ENCODE measurements at regions not wholly inside any gene's neighbourhood (a gene's known extent, or its start where the extent isn't known, plus 50 kb on each side); places are given as distances from the start of the nearest gene placed in this dataset.

- DNase-seq: peak; percentile 24
- no peak overlapping the region for H3K9ac ChIP-seq
- H3K9me2 ChIP-seq (ENCODE audit: insufficient read depth): no peaks in the 10 kb centered on the region
- H3K4me2 ChIP-seq (ENCODE audit: unreplicated experiment): no peak overlapping the region
- H3K27me3 ChIP-seq (replicated peaks; ENCODE audit: insufficient read depth): 0 out of 2 replicates have a peak, but pooled peaks cover 5% of the 10 kb centered on the region
- in situ Hi-C loops (cut with MboI): loop anchor here (10.0 kb wide), 1 partner anchor 1071 kb away; no protein-coding TSS in a partner anchor
- H4K20me1 ChIP-seq (ENCODE audit: insufficient read depth): no peaks in the 10 kb centered on the region
- H3K36me3 ChIP-seq (ENCODE audit: low read depth): no peaks in the 10 kb centered on the region
- H3K27ac ChIP-seq: no peak overlapping the region
- no peak overlapping the region for H3K4me3 ChIP-seq
- H3F3A ChIP-seq (ENCODE audit: insufficient read depth): no peaks in the 10 kb centered on the region
- H3K9me3 ChIP-seq (ENCODE audit: low read depth): no peaks in the 10 kb centered on the region
- TF ChIP-seq EZH2 (IDR thresholded peaks at IDR 0.05; ENCODE audit: insufficient read depth, poor library complexity, severe bottlenecking) (no peak), EZH2phosphoT487 (IDR thresholded peaks at IDR 0.05; ENCODE audit: insufficient read depth, low read depth) (no peak)
- H2AFZ ChIP-seq: no peak overlapping the region
- WGBS, 2 experiments (ENCODE audit: low coverage in 1 of 2, low lambda C conversion rate in 2 of 2, missing lambda C conversion rate in 2 of 2): 15 to 20% methylated on average over 4 of the region's 4 CpGs
- 0 out of 2 replicates have a peak, but pooled peaks cover 5% of the 10 kb centered on the region for H3K4me1 ChIP-seq (ENCODE audit: insufficient read depth)
- H3K79me2 ChIP-seq (ENCODE audit: insufficient read depth): no peaks in the 10 kb centered on the region
Measured at GRCh38 chr15:94105760-94106159, 125.6 kb upstream of the MCTP2 start.

- Histone ChIP-seq H3K27me3 (replicated peaks; ENCODE audit: insufficient read depth) (no peaks in the 10 kb centered on the region), H3K4me2 (ENCODE audit: unreplicated experiment) (no peak overlapping the region), H3K79me2 (ENCODE audit: insufficient read depth) (no peaks in the 10 kb centered on the region), H4K20me1 (ENCODE audit: insufficient read depth) (no peaks in the 10 kb centered on the region), H3K9me2 (ENCODE audit: insufficient read depth) (no peaks in the 10 kb centered on the region), H3K9ac (no peak overlapping the region), H3F3A (ENCODE audit: insufficient read depth) (peaks cover 8% of the 10 kb centered on the region; the same call in 1 of the 2 replicates), H3K4me3 (no peak overlapping the region), H3K9me3 (ENCODE audit: low read depth) (no peaks in the 10 kb centered on the region), H2AFZ (no peak overlapping the region), H3K36me3 (ENCODE audit: low read depth) (no peaks in the 10 kb centered on the region), H3K4me1 (ENCODE audit: insufficient read depth) (peaks cover 15% of the 10 kb centered on the region; the same call in 1 of the 2 replicates), H3K27ac (no peak overlapping the region)
- TF ChIP-seq EZH2phosphoT487 (IDR thresholded peaks at IDR 0.05; ENCODE audit: insufficient read depth, low read depth) (no peak), EZH2 (IDR thresholded peaks at IDR 0.05; ENCODE audit: insufficient read depth, poor library complexity, severe bottlenecking) (no peak)
- in situ Hi-C loops (cut with MboI): loop anchor here (10.0 kb wide), 1 partner anchor 1066 kb away; no protein-coding TSS in a partner anchor
- WGBS, 2 experiments (ENCODE audit: low coverage in 1 of 2, low lambda C conversion rate in 2 of 2, missing lambda C conversion rate in 2 of 2): 27 to 28% methylated on average over 5 of the region's 5 CpGs
- peak; percentile 8 for DNase-seq
Measured at GRCh38 chr15:94100863-94101262, 130.5 kb upstream of the MCTP2 start.

GRCh38 chr15:94099574-94099960 is 131.8 kb upstream of the MCTP2 start:
- in situ Hi-C loops (cut with MboI): no loop called here
- no peaks in the 10 kb centered on the region for H3K9me3 ChIP-seq (ENCODE audit: low read depth)
- DNase-seq: no peak
- TF ChIP-seq EZH2phosphoT487 (IDR thresholded peaks at IDR 0.05; ENCODE audit: insufficient read depth, low read depth) (no peak), EZH2 (IDR thresholded peaks at IDR 0.05; ENCODE audit: insufficient read depth, poor library complexity, severe bottlenecking) (no peak)
- H3K27ac ChIP-seq: no peak overlapping the region; the same call in 1 of the 2 replicates
- H3K27me3 ChIP-seq (replicated peaks; ENCODE audit: insufficient read depth): no peaks in the 10 kb centered on the region
- no peaks in the 10 kb centered on the region for H3K79me2 ChIP-seq (ENCODE audit: insufficient read depth)
- H3K4me2 ChIP-seq (ENCODE audit: unreplicated experiment): no peak overlapping the region
- WGBS, 2 experiments (ENCODE audit: low coverage in 1 of 2, low lambda C conversion rate in 2 of 2, missing lambda C conversion rate in 2 of 2): 92 to 93% methylated on average over 3 of the region's 3 CpGs
- H3K36me3 ChIP-seq (ENCODE audit: low read depth): no peaks in the 10 kb centered on the region
- no peak overlapping the region for H3K9ac ChIP-seq
- H4K20me1 ChIP-seq (ENCODE audit: insufficient read depth): no peaks in the 10 kb centered on the region
- H3K4me1 ChIP-seq (ENCODE audit: insufficient read depth): peaks cover 13% of the 10 kb centered on the region; the same call in 1 of the 2 replicates
- no peak overlapping the region for H2AFZ ChIP-seq
- peaks cover 8% of the 10 kb centered on the region; the same call in 1 of the 2 replicates for H3F3A ChIP-seq (ENCODE audit: insufficient read depth)
- no peak overlapping the region for H3K4me3 ChIP-seq
- H3K9me2 ChIP-seq (ENCODE audit: insufficient read depth): no peaks in the 10 kb centered on the region

GRCh38 chr15:94098921-94099573 is 132.3 kb upstream of the MCTP2 start:
- Histone ChIP-seq H3K36me3 (ENCODE audit: low read depth) (no peaks in the 10 kb centered on the region), H3K4me1 (ENCODE audit: insufficient read depth) (peaks cover 13% of the 10 kb centered on the region; the same call in 1 of the 2 replicates), H4K20me1 (ENCODE audit: insufficient read depth) (no peaks in the 10 kb centered on the region), H3F3A (ENCODE audit: insufficient read depth) (peaks cover 8% of the 10 kb centered on the region; the same call in 1 of the 2 replicates), H3K79me2 (ENCODE audit: insufficient read depth) (no peaks in the 10 kb centered on the region), H3K4me2 (ENCODE audit: unreplicated experiment) (no peak overlapping the region), H3K9me2 (ENCODE audit: insufficient read depth) (no peaks in the 10 kb centered on the region), H3K9ac (no peak overlapping the region), H2AFZ (no peak overlapping the region), H3K4me3 (no peak overlapping the region), H3K27ac (peak overlapping the region; percentile 18; the same call in 1 of the 2 replicates), H3K9me3 (ENCODE audit: low read depth) (no peaks in the 10 kb centered on the region), H3K27me3 (replicated peaks; ENCODE audit: insufficient read depth) (no peaks in the 10 kb centered on the region)
- peak; percentile 30 for DNase-seq
- WGBS, 2 experiments (ENCODE audit: low coverage in 1 of 2, low lambda C conversion rate in 2 of 2, missing lambda C conversion rate in 2 of 2): 62 to 66% methylated on average over 5 of the region's 5 CpGs
- in situ Hi-C loops (cut with MboI): no loop called here
- no peak for TF ChIP-seq EZH2phosphoT487 (IDR thresholded peaks at IDR 0.05; ENCODE audit: insufficient read depth, low read depth)
- no peak for TF ChIP-seq EZH2 (IDR thresholded peaks at IDR 0.05; ENCODE audit: insufficient read depth, poor library complexity, severe bottlenecking)
